MM.1S (cell line): ENCODE measurements at regions not wholly inside any gene's neighbourhood (a gene's known extent, or its start where the extent isn't known, plus 50 kb on each side); places are given as distances from the start of the nearest gene placed in this dataset.

Experiments used
- DNase-seq: peaks from one replicate; pipeline ENCODE4 v3.0.0-alpha.2; 2015
- H2AFZ ChIP-seq: fragments of 300-600 bp; sonication (generic); 2 replicates; pipeline ENCODE4 v1.6.0; 2016; ENCODE audit warnings: antibody characterized with exemption, low read length
- H3F3A ChIP-seq: fragments of 300-600 bp; sonication (generic); 2 replicates; pipeline ENCODE4 v1.6.1; 2016; ENCODE audit warnings: mild to moderate bottlenecking, antibody characterized with exemption, low read length, moderate library complexity, mixed read lengths; ENCODE audit not compliant: insufficient read depth
- H3K27ac ChIP-seq: fragments of 300-600 bp; sonication (generic); 2 replicates; pipeline ENCODE4 v1.5.1; 2016; ENCODE audit warnings: mild to moderate bottlenecking, low read length
- H3K27me3 ChIP-seq: fragments of 300-600 bp; sonication (generic); replicated peaks from 2 replicates; pipeline ENCODE4 v1.6.0; 2016; ENCODE audit warnings: low read length; ENCODE audit not compliant: insufficient read depth
- H3K36me3 ChIP-seq: fragments of 300-600 bp; sonication (generic); replicated peaks from 2 replicates; pipeline ENCODE4 v1.6.1; 2016; ENCODE audit warnings: mild to moderate bottlenecking, low read length, mixed read lengths; ENCODE audit not compliant: insufficient read depth
- H3K4me1 ChIP-seq: fragments of 300-600 bp; sonication (generic); 2 replicates; pipeline ENCODE4 v1.6.1; 2016; ENCODE audit warnings: low read length, mixed read lengths
- H3K4me2 ChIP-seq: fragments of 300-600 bp; sonication (generic); 2 replicates; pipeline ENCODE4 v1.6.0; 2016; ENCODE audit warnings: low read depth, low read length
- H3K4me3 ChIP-seq: fragments of 300-600 bp; sonication (generic); 2 replicates; pipeline ENCODE4 v1.5.1; 2016; ENCODE audit warnings: low read length, mixed read lengths
- H3K79me2 ChIP-seq: fragments of 300-600 bp; sonication (generic); 2 replicates; pipeline ENCODE4 v1.6.1; 2016; ENCODE audit warnings: mixed run types, low read length, mixed read lengths
- H3K9ac ChIP-seq: fragments of 300-600 bp; sonication (generic); 2 replicates; pipeline ENCODE4 v1.6.1; 2016; ENCODE audit warnings: low read length, mixed read lengths
- H3K9me2 ChIP-seq: fragments of 300-600 bp; sonication (generic); replicated peaks from 2 replicates; pipeline ENCODE4 v1.6.1; 2016; ENCODE audit warnings: mild to moderate bottlenecking, low read length, mixed read lengths; ENCODE audit not compliant: insufficient read depth
- H3K9me3 ChIP-seq: fragments of 300-600 bp; sonication (generic); replicated peaks from 2 replicates; pipeline ENCODE4 v1.6.1; 2016; ENCODE audit warnings: mild to moderate bottlenecking, low read length, mixed read lengths; ENCODE audit not compliant: insufficient read depth
- H4K20me1 ChIP-seq: fragments of 300-600 bp; sonication (generic); 2 replicates; pipeline ENCODE4 v1.6.1; 2016; ENCODE audit warnings: mild to moderate bottlenecking, low read length, moderate library complexity, mixed read lengths; ENCODE audit not compliant: insufficient read depth
- CTCF ChIP-seq: fragments of 300-600 bp; sonication (generic); IDR thresholded peaks from 2 replicates; pipeline ENCODE4 v1.5.1; 2016; ENCODE audit warnings: antibody characterized with exemption, low read length, mixed read lengths
- EZH2 ChIP-seq: fragments of 300-600 bp; sonication (generic); optimal IDR thresholded peaks from 2 replicates; pipeline ENCODE3; 2017; ENCODE audit warnings: low read depth, mild to moderate bottlenecking, antibody characterized with exemption, low read length, mixed read lengths
- EZH2phosphoT487 ChIP-seq: fragments of 300-600 bp; sonication (generic); IDR thresholded peaks from 2 replicates; pipeline ENCODE4 v1.6.1; 2018; ENCODE audit warnings: antibody characterized with exemption, low read length

GRCh38 chr2:107009275-107009674 is 123.3 kb upstream of the ST6GAL2 start:
- Histone ChIP-seq H3K79me2 (no peaks in the 10 kb centered on the region), H3K36me3 (no peaks in the 10 kb centered on the region), H3K27me3 (no peaks in the 10 kb centered on the region), H2AFZ (no peak overlapping the region), H3K4me1 (no peaks in the 10 kb centered on the region), H3F3A (no peaks in the 10 kb centered on the region), H3K9ac (no peak overlapping the region), H3K9me3 (no peaks in the 10 kb centered on the region), H4K20me1 (no peaks in the 10 kb centered on the region), H3K4me2 (no peak overlapping the region), H3K27ac (no peak overlapping the region), H3K4me3 (no peak overlapping the region), H3K9me2 (no peaks in the 10 kb centered on the region)
- TF ChIP-seq EZH2 (no peak), EZH2phosphoT487 (no peak), CTCF (no peak)
- DNase-seq, result no peak

DNA sequence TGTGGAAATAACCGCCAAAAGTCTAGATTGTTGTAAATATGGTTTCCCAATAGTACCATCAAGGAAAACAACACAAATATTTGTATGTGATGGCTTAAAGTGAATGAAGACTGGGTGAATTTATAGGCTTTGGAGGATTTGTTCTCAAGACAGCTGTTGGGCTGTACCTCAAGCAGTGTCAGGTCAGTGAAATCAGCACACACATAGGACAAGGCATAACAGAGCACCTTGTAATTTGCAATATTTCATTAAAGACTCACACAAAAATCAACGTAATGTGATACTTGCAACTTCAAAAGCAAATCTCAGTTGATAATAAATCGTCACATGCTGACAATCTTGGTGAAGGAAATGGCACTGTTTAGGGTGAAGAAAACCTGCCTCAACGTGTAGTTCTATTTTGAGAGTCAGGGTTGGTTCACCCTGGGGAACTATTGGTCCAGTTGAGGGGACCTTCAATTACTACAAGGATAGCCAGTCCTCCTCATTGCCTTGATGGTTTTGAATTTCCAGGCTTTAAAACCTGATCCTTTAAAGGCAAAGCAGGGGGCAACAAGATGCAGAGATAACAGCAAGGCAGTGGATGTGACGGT is 126.8 kb upstream of the ST6GAL2 start:
- Histone ChIP-seq H3K9me3 (no peaks in the 10 kb centered on the region), H3K36me3 (no peaks in the 10 kb centered on the region), H4K20me1 (no peaks in the 10 kb centered on the region), H3K4me2 (no peak overlapping the region), H3F3A (no peaks in the 10 kb centered on the region), H3K4me3 (no peak overlapping the region), H3K9ac (no peak overlapping the region), H3K9me2 (no peaks in the 10 kb centered on the region), H3K4me1 (no peaks in the 10 kb centered on the region), H2AFZ (no peak overlapping the region), H3K27me3 (no peaks in the 10 kb centered on the region), H3K27ac (no peak overlapping the region), H3K79me2 (no peaks in the 10 kb centered on the region)
- TF ChIP-seq EZH2, result no peak
- no peak for TF ChIP-seq CTCF
- TF ChIP-seq EZH2phosphoT487, result no peak
- no peak for DNase-seq

- Histone ChIP-seq H3K9me2 (no peaks in the 10 kb centered on the region), H3K4me1 (no peaks in the 10 kb centered on the region), H3K36me3 (no peaks in the 10 kb centered on the region), H3K4me2 (no peak overlapping the region), H3K27me3 (no peaks in the 10 kb centered on the region), H3K79me2 (no peaks in the 10 kb centered on the region), H2AFZ (no peak overlapping the region), H3K9ac (no peak overlapping the region), H3F3A (no peaks in the 10 kb centered on the region), H4K20me1 (no peaks in the 10 kb centered on the region), H3K4me3 (no peak overlapping the region), H3K9me3 (no peaks in the 10 kb centered on the region), H3K27ac (no peak overlapping the region)
- no peak for TF ChIP-seq CTCF
- no peak for TF ChIP-seq EZH2
- no peak for DNase-seq
These were observed 127.9 kb upstream of the ST6GAL2 start for GRCh38 chr2:107013884-107014283.
